ENCODE measurements at regions not wholly inside any gene's neighbourhood (a gene's known extent, or its start where the extent isn't known, plus 50 kb on each side); places are given as distances from the start of the nearest gene placed in this dataset.

DNA sequence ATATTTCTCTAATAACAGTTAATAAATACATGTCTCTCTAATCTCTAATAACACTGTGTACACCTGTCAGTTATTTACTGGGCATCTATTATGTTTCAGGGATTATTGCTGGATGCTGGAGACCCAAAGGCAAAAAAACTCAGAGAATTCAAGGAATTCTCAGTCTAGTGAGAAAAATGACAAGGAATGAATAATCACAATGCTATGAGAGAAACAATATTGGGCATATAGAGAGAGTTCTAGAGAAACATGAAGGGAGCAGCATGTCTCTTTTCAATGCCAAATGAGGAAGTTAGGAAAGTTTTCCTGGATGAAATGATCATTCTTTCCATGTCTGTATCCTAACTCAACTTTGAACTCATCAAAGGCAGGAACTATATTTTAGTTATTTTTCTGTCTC, 82.8 kb downstream of the TNFSF18 start:
- Histone ChIP-seq H3K9me3 (ENCODE audit: control insufficient read depth in 2 of 3, insufficient read depth in 1 of 3, low read length in 3 of 3) (no peaks in the 10 kb centered on the region), H3K9ac (ENCODE audit: low read length in 3 of 3) (no peak overlapping the region), H3K27ac (ENCODE audit: low read depth in 2 of 2, low read length in 2 of 2) (no peak overlapping the region), H3K36me3 (ENCODE audit: control insufficient read depth in 2 of 3, insufficient read depth in 3 of 3, low read length in 3 of 3) (no peaks in the 10 kb centered on the region), H3K4me3 (ENCODE audit: low read length in 3 of 3) (no peak overlapping the region), H3K27me3 (ENCODE audit: control insufficient read depth, insufficient read depth, low read length) (no peaks in the 10 kb centered on the region), H3K4me1 (ENCODE audit: control insufficient read depth in 2 of 3, insufficient read depth in 2 of 3, low read depth in 1 of 3, low read length in 3 of 3) (peaks cover 0 to 5% (median 3%) of the 10 kb centered on the region in 3 donors)
- DNase-seq (no peak), FAIRE-seq (no peak)
- TF ChIP-seq, protein P1, sequence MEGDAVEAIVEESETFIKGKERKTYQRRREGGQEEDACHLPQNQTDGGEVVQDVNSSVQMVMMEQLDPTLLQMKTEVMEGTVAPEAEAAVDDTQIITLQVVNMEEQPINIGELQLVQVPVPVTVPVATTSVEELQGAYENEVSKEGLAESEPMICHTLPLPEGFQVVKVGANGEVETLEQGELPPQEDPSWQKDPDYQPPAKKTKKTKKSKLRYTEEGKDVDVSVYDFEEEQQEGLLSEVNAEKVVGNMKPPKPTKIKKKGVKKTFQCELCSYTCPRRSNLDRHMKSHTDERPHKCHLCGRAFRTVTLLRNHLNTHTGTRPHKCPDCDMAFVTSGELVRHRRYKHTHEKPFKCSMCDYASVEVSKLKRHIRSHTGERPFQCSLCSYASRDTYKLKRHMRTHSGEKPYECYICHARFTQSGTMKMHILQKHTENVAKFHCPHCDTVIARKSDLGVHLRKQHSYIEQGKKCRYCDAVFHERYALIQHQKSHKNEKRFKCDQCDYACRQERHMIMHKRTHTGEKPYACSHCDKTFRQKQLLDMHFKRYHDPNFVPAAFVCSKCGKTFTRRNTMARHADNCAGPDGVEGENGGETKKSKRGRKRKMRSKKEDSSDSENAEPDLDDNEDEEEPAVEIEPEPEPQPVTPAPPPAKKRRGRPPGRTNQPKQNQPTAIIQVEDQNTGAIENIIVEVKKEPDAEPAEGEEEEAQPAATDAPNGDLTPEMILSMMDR (IDR thresholded peaks at IDR 0.05; ENCODE audit: borderline replicate concordance, extremely low read depth, insufficient read depth): no peak
- intact Hi-C loops (cut with DNase I): no loop called here

DNA sequence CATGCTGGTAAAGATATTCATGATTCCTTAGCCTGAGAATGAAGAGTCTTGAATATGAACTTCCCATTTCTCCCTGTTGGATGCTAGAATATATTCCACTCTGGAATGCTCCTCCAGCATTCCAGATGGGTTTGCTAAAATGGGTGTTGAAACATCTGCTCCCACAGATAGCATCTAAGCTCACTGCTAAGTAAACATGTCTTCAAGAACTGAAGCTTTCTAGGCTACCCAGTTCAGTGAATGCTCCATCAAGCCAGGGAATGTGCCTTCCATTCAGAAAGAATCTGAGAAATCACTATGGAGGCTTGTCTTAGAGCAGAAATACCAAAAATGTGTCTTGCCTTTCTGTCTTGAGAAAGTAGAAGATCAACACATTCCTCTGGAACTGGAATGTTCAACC, 81.1 kb downstream of the TNFSF18 start:
- Histone ChIP-seq H3K27me3 (ENCODE audit: control insufficient read depth, insufficient read depth, low read length) (no peaks in the 10 kb centered on the region), H3K4me3 (ENCODE audit: low read length in 3 of 3) (no peak overlapping the region), H3K9ac (ENCODE audit: low read length in 3 of 3) (no peak overlapping the region), H3K4me1 (ENCODE audit: control insufficient read depth in 2 of 3, insufficient read depth in 2 of 3, low read depth in 1 of 3, low read length in 3 of 3) (peaks cover 0 to 5% (median 3%) of the 10 kb centered on the region in 3 donors), H3K9me3 (ENCODE audit: control insufficient read depth in 2 of 3, insufficient read depth in 1 of 3, low read length in 3 of 3) (no peaks in the 10 kb centered on the region), H3K27ac (ENCODE audit: low read depth in 2 of 2, low read length in 2 of 2) (no peak overlapping the region), H3K36me3 (ENCODE audit: control insufficient read depth in 2 of 3, insufficient read depth in 3 of 3, low read length in 3 of 3) (no peaks in the 10 kb centered on the region)
- intact Hi-C loops (cut with DNase I): no loop called here
- TF ChIP-seq, protein P1 (IDR thresholded peaks at IDR 0.05; ENCODE audit: borderline replicate concordance, extremely low read depth, insufficient read depth): no peak
- FAIRE-seq (no peak), DNase-seq (no peak)

DNA sequence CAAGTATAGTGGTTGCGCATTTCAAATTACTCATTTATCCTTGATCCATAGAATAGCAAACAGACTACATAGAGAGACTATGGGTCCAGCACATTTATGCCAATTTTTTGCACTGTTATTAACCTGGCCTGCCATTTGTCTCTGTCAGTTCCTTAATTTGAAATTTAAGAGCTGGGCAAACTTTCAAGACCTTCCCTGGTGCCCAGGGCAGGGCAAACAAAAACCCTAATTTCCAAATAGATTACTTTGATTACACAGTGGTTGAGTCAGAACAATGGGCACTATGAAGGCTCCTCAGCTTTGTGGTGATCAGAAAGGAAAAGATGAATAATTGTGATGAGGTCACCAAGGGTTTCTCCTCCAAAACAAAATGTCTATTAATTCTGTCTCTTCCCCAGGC, 80.6 kb downstream of the TNFSF18 start:
- peaks cover 0 to 5% (median 3%) of the 10 kb centered on the region in 3 donors for H3K4me1 ChIP-seq (ENCODE audit: control insufficient read depth in 2 of 3, insufficient read depth in 2 of 3, low read depth in 1 of 3, low read length in 3 of 3)
- no peak overlapping the region for H3K27ac ChIP-seq (ENCODE audit: low read depth in 2 of 2, low read length in 2 of 2)
- TF ChIP-seq, protein P1 (IDR thresholded peaks at IDR 0.05; ENCODE audit: borderline replicate concordance, extremely low read depth, insufficient read depth): no peak
- H3K4me3 ChIP-seq (ENCODE audit: low read length in 3 of 3): no peak overlapping the region
- FAIRE-seq (no peak), DNase-seq (no peak)
- H3K36me3 ChIP-seq (ENCODE audit: control insufficient read depth in 2 of 3, insufficient read depth in 3 of 3, low read length in 3 of 3): no peaks in the 10 kb centered on the region
- H3K9me3 ChIP-seq (ENCODE audit: control insufficient read depth in 2 of 3, insufficient read depth in 1 of 3, low read length in 3 of 3): no peaks in the 10 kb centered on the region
- intact Hi-C loops (cut with DNase I): no loop called here
- no peak overlapping the region for H3K9ac ChIP-seq (ENCODE audit: low read length in 3 of 3)
- no peaks in the 10 kb centered on the region for H3K27me3 ChIP-seq (ENCODE audit: control insufficient read depth, insufficient read depth, low read length)

DNA sequence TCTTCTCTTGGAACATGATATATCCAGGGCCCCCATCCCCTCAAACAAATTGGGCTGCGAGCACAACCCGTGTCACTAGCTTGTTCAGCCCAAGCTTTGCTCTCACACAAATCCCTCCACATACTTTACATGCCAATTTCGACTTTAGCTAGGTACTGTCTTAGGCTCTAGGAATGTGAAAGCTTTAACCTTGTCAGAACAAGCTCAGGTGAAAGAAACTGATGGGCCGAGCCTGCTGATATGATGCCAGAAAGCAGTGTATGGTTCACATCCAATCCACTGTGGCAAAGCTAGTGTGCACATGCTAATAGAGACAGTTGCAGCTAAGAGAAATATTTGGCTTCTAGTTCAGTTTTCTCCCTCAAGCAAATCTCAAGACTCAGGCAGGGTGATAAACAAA, 79.5 kb downstream of the TNFSF18 start:
- FAIRE-seq: no peak
- no peaks in the 10 kb centered on the region for H3K36me3 ChIP-seq (ENCODE audit: control insufficient read depth in 2 of 3, insufficient read depth in 3 of 3, low read length in 3 of 3)
- H3K27me3 ChIP-seq (ENCODE audit: control insufficient read depth, insufficient read depth, low read length): no peaks in the 10 kb centered on the region
- no peak for DNase-seq
- TF ChIP-seq, protein P1 (IDR thresholded peaks at IDR 0.05; ENCODE audit: borderline replicate concordance, extremely low read depth, insufficient read depth): no peak
- no peak overlapping the region for H3K27ac ChIP-seq (ENCODE audit: low read depth in 2 of 2, low read length in 2 of 2)
- no peak overlapping the region for H3K9ac ChIP-seq (ENCODE audit: low read length in 3 of 3)
- no peaks in the 10 kb centered on the region for H3K9me3 ChIP-seq (ENCODE audit: control insufficient read depth in 2 of 3, insufficient read depth in 1 of 3, low read length in 3 of 3)
- peaks cover 0 to 5% (median 3%) of the 10 kb centered on the region in 3 donors for H3K4me1 ChIP-seq (ENCODE audit: control insufficient read depth in 2 of 3, insufficient read depth in 2 of 3, low read depth in 1 of 3, low read length in 3 of 3)
- H3K4me3 ChIP-seq (ENCODE audit: low read length in 3 of 3): no peak overlapping the region
- intact Hi-C loops (cut with DNase I): no loop called here
